HepG2 (cell line): ENCODE measurements at regions not wholly inside any gene's neighbourhood (a gene's known extent, or its start where the extent isn't known, plus 50 kb on each side); places are given as distances from the start of the nearest gene placed in this dataset.

Experiments
- ATAC-seq: fragments of 200-7000 bp; cut with Tn5 transposase; 3 replicates; pipeline ENCODE4 v1.9.1; 2020; ENCODE audit warnings: mild to moderate bottlenecking, moderate library complexity
- BruUV-seq: library from RNA; stranded (reverse); fragments of 400-500 nt; replicated peaks from 2 replicates; lab custom pipeline; 2021; lab: Mats Ljungman, UMichigan
- CTCF ChIA-PET: fragments of 300-600 bp; formaldehyde crosslinking; extraction: SDS; loops from one replicate; lab custom pipeline; 2021; ENCODE audit warnings: low total read pairs, inconsistent platforms, low intra/inter-chr PET ratio; lab: Yijun Ruan, JAX
- POLR2A ChIA-PET: fragments of 350-600 bp; sonication (Branson Sonifier 250); formaldehyde crosslinking; loops from one replicate; lab custom pipeline; 2020; ENCODE audit warnings: antibody characterized with exemption, inconsistent platforms; lab: Yijun Ruan, JAX
- DNase-seq: peaks from one replicate; pipeline ENCODE4 v3.0.0-alpha.2; 2015; ENCODE audit warnings: low spot score
- FAIRE-seq: peaks from 3 replicates; lab custom pipeline; 2011; peaks lifted over from hg19 to GRCh38; lab: Jason Lieb, UNC
- H2AFZ ChIP-seq: one replicate; pipeline ENCODE4 v1.6.1; 2011; ENCODE audit warnings: low read length, inconsistent platforms
- H3K27ac ChIP-seq: fragments of 300-600 bp; 3 replicates; pipeline ENCODE4 v1.8.0; 2011; ENCODE audit warnings: mixed run types, mild to moderate bottlenecking, mixed read lengths, low read length, inconsistent platforms; ENCODE audit not compliant: insufficient read depth; ENCODE audit errors: extremely low read length
- H3K27me3 ChIP-seq, 2 experiments: fragments of 200-600 bp in 1 of 2; 2 replicates in 1 of 2; 3 replicates in 1 of 2; pipeline versions ENCODE4 v1.6.0 to v1.8.0; 2011; ENCODE audit warnings: low read length in 2 of 2, mild to moderate bottlenecking in 2 of 2, moderate library complexity in 2 of 2, inconsistent platforms in 1 of 2; ENCODE audit not compliant: insufficient read depth in 2 of 2, control insufficient read depth in 1 of 2
- H3K36me3 ChIP-seq, 2 experiments: fragments of 200-600 bp in 1 of 2; replicated peaks in 1 of 2; 2 replicates in 1 of 2; 3 replicates in 1 of 2; pipeline versions ENCODE4 v1.5.1 to v1.8.0; 2011; ENCODE audit warnings: low read length in 2 of 2, inconsistent platforms in 1 of 2; ENCODE audit not compliant: insufficient read depth in 2 of 2, control insufficient read depth in 1 of 2
- H3K4me1 ChIP-seq: 2 replicates; pipeline ENCODE4 v1.5.1; 2012; ENCODE audit warnings: low read length, inconsistent platforms; ENCODE audit not compliant: insufficient read depth
- H3K4me2 ChIP-seq: 2 replicates; pipeline ENCODE4 v1.6.0; 2011; ENCODE audit warnings: low read depth, low read length, inconsistent platforms
- H3K4me3 ChIP-seq, 3 experiments: fragments of 200-600 bp in 1 of 3; sonication (generic), shearing (Covaris generic) in 1 of 3; replicated peaks in 1 of 3; 2 replicates each; pipeline ENCODE4 v1.5.1; 2011 to 2016; ENCODE audit warnings: low read length in 3 of 3, inconsistent platforms in 2 of 3, low read depth in 2 of 3, mild to moderate bottlenecking in 2 of 3, control low read depth in 1 of 3, mixed read lengths in 1 of 3; ENCODE audit not compliant: insufficient read depth in 1 of 3
- H3K79me2 ChIP-seq: one replicate; pipeline ENCODE4 v1.6.1; 2011; ENCODE audit warnings: low read length, inconsistent platforms; ENCODE audit not compliant: insufficient read depth
- H3K9ac ChIP-seq: 2 replicates; pipeline ENCODE4 v1.6.0; 2011; ENCODE audit warnings: mild to moderate bottlenecking, low read depth, low read length, inconsistent platforms; ENCODE audit not compliant: insufficient read depth
- H3K9me3 ChIP-seq: 2 replicates; pipeline ENCODE4 v1.5.1; 2012; ENCODE audit warnings: mild to moderate bottlenecking, low read length
- H4K20me1 ChIP-seq: 2 replicates; pipeline ENCODE4 v1.6.0; 2011; ENCODE audit warnings: inconsistent platforms, mild to moderate bottlenecking, low read length, moderate library complexity; ENCODE audit not compliant: insufficient read depth
- CEBPB ChIP-seq: IDR thresholded peaks from 2 replicates; pipeline ENCODE4 v1.6.1; 2011; ENCODE audit warnings: low read depth, low read length, improper control_type of control experiment, borderline replicate concordance
- CEBPG ChIP-seq: IDR thresholded peaks from 2 replicates; pipeline ENCODE4 v1.6.1; 2016
- GFI1 ChIP-seq: sonication (generic); formaldehyde crosslinking; IDR thresholded peaks from 2 replicates; pipeline ENCODE4 v1.5.0; 2020; ENCODE audit warnings: missing genetic modification reagents, mild to moderate bottlenecking, borderline replicate concordance
- MLX ChIP-seq: IDR thresholded peaks from 2 replicates; pipeline ENCODE4 v1.6.1; 2016
- ZKSCAN5 ChIP-seq: sonication (generic); formaldehyde crosslinking; IDR thresholded peaks from 2 replicates; pipeline ENCODE4 v1.5.1; 2020; ENCODE audit warnings: mild to moderate bottlenecking, missing genetic modification reagents
- ZNF20 ChIP-seq: sonication (generic); formaldehyde crosslinking; IDR thresholded peaks from 2 replicates; pipeline ENCODE4 v1.4.0; 2020; ENCODE audit warnings: mild to moderate bottlenecking, moderate library complexity, missing genetic modification reagents
- ZNF503 ChIP-seq: sonication (generic); formaldehyde crosslinking; IDR thresholded peaks from 2 replicates; pipeline ENCODE4 v1.4.0; 2020; ENCODE audit warnings: missing genetic modification reagents
- WGBS: methylation state at CpG from one replicate; pipeline ENCODE4 v1.1.6; 2017; ENCODE audit warnings: low lambda C conversion rate; 5-methylcytosine and 5-hydroxymethylcytosine counted together
- in situ Hi-C: cut with HindIII; loops from 2 replicates; pipeline ENCODE4 v1.10.0; 2017; ENCODE audit warnings: low pct_unique_long_range_greater_than_20kb; ENCODE audit not compliant: extremely low pct_ligation_motif_present
- intact Hi-C: fragments of 100-400 bp; cut with micrococcal nuclease; formaldehyde crosslinking; loops from one replicate; pipeline ENCODE4 v1.10.0; 2022; ENCODE audit not compliant: unreplicated experiment

GRCh38 chr13:53143757-53144339, 115.2 kb downstream of the OLFM4 start:
- Histone ChIP-seq H3K79me2 (no peaks in the 10 kb centered on the region), H3K4me2 (no peak overlapping the region), H3K9ac (no peak overlapping the region), H3K4me3 (no peak overlapping the region)
- no peak for DNase-seq
- 12% methylated on average over 6 of the region's 6 CpGs for WGBS
- TF ChIP-seq ZNF503 (CRISPR knock-in tag) (no peak), ZNF20 (CRISPR knock-in tag) (no peak), GFI1 (CRISPR knock-in tag) (no peak), CEBPB (peak; percentile 80), MLX (no peak), CEBPG (0 out of 2 replicates have a peak, but pooled peaks have one; percentile 10), ZKSCAN5 (CRISPR knock-in tag) (no peak)
- TF ChIP-seq, all 625 proteins: peak for 2
- FAIRE-seq: no peak
- intact Hi-C loops: no loop called here
- BruUV-seq: no TSS peak
- Histone ChIP-seq H2AFZ (no peak overlapping the region), H3K9me3 (no peaks in the 10 kb centered on the region), H4K20me1 (no peaks in the 10 kb centered on the region), H3K36me3 (no peaks in the 10 kb centered on the region), H3K4me1 (peaks cover 13% of the 10 kb centered on the region; the same call in 1 of the 2 replicates), H3K27me3 (no peaks in the 10 kb centered on the region), H3K27ac (no peak overlapping the region)
- in situ Hi-C loops: loop anchor here (25.0 kb wide), 1 partner anchor 532 kb away; no protein-coding TSS in a partner anchor
- CTCF ChIA-PET: no interaction called here
- no peak for ATAC-seq
- POLR2A ChIA-PET: no interaction called here
